NCI-H524 (cell line): ENCODE measurements at regions not wholly inside any gene's neighbourhood (a gene's known extent, or its start where the extent isn't known, plus 50 kb on each side); places are given as distances from the start of the nearest gene placed in this dataset.
"Not testable (repeated sequence)": the region's sequence is repeated elsewhere in the genome, so short reads cannot be mapped to it uniquely, and the experiment has no call there.

Source experiments
- DNase-seq, 2 experiments: peaks; one replicate each; lab custom pipeline; 2025; lab: John Stamatoyannopoulos, UW

DNA sequence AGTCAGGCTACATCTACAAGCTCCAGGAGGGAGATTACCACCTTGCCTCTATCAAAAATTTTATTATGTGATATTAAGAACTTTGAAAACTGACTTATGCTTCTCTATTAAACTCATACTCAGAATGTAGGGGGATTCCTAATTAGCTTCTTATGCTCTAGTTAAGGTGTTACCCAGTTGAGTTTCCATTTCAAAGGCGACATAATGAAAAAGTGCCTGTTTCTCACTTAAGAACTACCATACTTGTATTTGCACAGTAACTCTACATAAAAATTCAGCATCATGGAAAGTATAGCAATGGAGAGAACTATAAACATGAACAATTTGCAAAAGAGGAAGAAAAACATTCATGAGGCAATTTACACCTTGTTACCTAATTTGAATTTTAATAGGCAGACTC, 739.1 kb downstream of the ZPLD1 start:
- DNase-seq = no peak

DNA sequence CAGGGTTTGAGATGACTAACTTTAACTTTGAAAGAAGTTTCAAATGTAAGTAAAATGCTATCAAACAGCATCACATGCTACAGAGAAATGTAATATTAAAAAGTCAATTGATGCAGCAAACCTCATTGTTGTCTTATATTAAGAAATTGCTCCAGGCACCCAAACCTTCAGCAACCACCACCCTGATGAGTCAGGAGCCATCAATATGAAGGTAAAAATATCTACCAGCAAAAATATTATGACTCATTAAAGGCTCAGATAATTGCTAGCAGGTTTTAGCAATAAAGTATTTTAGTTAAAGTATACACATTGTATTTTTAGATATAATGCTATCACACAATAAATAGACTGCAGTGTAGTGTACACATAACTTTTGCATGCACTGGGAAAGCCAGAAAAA, 746.3 kb downstream of the ZPLD1 start:
- no peak for DNase-seq

DNA sequence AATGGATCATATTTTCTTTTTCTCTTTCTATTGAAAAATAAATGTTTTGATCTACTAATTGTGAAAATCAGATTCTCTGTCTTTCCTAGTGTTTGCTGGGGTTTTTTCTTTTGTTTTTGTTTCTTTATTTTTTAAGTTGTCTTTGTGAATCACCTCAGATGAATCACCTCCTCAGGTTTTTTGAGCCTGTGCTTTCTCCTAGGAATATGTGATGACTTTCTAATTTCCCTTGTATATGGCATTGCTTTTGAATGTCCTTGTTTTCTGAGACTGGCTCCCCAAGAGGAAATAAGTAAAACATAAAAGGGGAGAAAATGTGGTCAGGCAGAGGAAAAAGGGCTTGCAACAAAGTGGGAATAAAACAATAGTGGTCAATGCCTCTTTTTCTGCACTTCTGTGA, 750.0 kb downstream of the ZPLD1 start:
- no peak for DNase-seq

DNA sequence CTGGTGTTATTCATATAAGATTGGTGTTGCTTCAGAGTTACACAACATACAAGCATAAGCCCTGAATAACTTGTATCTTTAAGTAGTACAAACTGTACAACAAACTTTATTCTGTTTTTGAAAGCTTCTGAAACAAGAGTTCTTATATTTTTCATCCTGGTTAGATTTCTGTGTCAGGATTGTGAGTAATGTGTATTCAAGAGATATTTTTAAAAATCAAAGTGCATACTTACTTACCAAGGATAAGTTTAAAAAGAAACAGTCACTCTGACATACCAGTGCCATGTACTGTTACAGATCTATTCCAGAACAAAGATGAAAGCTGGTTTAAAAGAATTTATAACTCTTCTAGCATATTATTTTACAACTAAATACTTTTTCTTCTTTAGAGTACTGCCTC, 755.1 kb downstream of the ZPLD1 start:
- DNase-seq = no peak

DNA sequence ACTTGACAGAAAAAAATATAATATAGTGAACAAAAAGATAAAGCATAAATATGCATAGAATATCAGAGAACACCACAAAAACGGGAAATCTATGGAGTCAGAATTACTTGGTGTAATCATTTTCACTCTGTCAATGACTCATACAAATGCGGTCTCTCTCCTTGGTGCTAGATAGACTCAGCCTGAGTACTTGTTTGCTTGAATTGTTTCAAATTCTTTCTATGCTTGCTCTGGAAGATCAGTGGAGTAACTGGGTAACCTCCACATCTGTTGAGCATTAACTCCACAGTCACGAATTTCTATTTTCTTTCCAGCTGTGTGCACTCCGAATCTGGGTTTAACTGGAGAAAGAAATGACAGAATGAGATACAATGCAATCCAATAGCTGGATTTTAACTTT, 760.4 kb downstream of the ZPLD1 start:
- no peak for DNase-seq

DNA sequence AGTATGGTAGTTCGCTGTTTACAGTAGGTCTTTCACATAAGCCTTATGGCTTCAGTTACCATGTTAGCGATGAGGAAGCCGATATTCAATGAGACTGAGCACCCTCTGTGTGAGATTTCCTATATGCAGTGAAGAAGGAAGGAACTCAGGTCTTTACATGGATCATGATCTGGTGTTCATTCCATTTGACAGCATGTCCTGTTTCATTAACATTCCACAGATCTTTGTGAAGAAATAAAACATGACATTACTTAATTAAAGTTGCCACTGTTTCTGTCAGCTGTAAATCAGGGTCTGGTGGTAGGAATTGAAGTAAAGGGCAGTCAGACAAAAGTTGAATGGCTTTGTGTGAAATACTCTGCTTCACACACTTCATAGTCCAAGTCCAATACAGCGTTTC, 768.6 kb downstream of the ZPLD1 start:
- no peak for DNase-seq

DNA sequence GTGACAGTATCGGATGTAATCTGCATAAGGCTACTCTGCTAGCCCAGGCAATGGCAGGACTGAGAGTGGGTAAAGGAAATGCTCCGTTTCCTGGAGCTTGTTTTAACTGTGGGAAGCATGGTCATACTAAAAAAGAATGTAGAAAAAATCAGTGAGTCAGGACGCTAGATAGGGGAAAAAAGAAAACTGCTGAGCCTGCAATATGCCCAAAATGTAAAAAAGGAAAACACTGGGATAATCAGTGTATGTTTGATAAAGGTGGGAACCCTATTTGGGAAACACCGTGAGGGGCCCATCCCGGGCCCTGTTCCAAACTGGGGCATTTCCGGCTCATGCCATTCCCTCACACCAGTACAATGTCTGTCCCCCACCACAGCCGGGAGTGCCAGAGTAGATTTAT, 775.8 kb downstream of the ZPLD1 start:
- no peak for DNase-seq

DNA sequence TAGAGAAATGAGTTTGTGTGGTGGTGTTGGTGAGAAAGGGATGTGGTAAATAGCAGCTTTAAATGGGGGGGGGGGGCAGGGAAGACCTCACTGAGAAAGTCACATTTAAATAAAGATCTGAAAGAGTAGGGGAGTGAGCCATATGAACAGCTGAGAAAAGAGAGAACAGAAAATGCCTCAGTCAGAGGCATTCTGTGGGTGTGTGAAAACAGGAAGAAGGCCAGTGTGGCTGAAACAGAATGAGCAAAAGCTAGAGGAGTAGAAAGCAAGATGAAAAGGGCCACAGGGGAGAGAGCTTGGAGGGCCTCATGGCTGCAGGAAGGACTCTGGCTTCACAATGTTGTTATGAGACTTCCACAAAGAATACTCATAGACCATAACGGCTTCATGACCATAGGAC, 783.3 kb downstream of the ZPLD1 start:
- no peak for DNase-seq

DNA sequence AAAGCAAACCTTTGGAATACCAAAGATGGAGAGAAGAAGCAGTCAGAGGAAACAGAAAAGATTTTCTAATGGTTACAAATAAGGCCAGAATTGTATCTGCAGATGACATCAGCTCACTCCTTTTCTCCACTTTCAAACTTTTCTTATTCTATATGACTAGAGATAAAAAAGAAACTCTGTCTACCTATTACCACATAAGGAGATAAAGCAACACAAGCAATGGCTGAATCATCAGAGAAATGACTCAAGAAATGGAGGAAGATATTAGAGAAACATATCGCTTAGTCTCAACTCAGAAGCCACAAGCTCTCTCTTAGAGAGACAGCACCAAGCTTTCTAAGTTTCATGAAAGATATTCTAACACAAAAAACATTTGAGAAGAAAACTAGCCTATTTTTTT, 784.0 kb downstream of the ZPLD1 start:
- no peak for DNase-seq

DNA sequence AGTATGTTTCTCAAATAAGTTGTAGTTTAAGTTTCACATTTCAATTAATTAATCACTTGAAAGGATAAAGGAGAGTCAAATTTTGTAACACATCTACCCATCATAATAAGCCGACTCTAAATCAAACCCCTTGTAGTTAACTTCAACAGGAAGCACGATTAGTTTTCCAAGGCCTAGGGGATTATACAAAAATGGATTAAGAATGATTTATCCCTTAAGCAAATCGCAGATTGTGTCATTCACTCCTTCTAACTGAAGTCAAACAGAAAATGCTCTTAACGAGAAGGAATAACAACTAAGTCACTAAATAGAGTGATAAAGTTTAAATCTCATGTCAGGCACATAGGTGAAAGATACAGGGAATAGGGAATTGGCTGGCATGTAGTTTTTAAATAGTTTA, 792.8 kb downstream of the ZPLD1 start:
- no peak for DNase-seq

DNA sequence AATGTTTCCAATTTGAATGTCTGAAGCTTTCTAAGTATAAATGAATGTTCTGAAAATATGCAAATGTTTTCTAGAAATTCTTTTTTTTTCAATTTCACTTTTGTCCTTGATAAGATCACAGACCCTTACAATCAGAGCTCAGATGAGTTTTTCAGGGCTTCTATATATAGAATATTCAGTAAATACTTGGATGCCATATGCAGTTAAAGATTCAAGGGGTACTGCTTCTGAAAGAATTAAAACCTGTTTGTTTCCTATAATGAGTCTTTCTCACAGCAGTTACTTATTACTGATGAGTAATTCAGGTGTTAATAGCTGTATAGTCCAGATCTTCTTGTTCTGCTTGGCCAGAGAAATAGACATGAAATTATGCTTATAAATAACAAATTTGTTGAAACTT, 812.6 kb downstream of the ZPLD1 start:
- DNase-seq = no peak

DNA sequence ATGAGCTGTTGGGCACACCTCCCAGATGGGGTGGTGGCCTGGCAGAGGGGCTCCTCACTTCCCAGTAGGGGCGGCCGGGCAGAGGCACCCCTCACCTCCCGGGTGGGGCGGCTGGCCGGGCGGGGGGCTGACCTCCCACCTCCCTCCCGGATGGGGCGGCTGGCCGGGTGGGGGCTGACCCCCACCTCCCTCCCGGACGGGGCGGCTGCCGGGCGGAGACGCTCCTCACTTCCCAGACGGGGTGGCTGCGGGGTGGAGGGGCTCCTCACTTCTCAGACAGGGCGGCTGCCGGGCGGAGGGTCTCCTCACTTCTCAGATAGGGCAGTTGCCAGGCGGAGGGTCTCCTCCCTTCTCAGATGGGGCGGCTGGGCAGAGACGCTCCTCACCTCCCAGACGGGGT, 820.0 kb downstream of the ZPLD1 start:
- DNase-seq = not testable (repeated sequence)

DNA sequence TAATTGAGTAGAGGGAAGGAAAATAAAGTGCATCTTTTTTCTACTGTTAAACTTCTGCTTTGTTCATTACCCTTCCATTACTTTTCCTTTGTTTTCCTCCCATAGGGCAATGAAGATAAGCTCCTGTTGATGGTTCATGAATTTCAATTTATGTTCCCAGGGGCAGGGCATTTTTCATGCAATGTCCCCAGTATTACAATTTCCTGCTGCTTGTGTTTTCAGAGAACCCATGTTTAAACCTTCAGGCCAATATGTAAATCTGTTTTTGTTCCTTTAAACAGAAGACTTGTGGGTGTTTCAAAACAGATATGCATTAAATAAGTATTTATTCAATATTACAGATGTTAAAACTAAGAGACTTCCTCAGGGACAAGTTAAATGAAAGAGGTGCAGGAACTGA, 834.5 kb downstream of the ZPLD1 start:
- no peak for DNase-seq

DNA sequence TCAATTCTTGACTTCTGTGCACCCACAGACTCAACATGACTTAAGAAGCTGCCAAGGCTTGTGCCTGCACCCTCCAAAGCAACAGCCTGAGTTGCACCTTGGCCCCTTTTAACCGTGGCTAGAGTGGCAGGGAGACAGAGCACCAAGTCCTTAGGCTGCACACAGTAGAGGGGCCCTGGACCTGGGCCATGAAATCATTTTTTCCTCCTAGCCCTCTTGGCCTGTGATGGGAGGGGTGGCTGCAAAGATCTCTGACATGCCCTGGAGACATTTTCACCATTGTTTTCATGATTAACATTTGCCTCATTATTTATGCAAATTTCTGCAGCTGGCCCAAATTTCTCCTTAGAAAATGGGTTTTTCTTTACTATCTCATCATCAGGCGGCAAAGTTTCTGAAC, 836.8 kb downstream of the ZPLD1 start:
- no peak for DNase-seq

DNA sequence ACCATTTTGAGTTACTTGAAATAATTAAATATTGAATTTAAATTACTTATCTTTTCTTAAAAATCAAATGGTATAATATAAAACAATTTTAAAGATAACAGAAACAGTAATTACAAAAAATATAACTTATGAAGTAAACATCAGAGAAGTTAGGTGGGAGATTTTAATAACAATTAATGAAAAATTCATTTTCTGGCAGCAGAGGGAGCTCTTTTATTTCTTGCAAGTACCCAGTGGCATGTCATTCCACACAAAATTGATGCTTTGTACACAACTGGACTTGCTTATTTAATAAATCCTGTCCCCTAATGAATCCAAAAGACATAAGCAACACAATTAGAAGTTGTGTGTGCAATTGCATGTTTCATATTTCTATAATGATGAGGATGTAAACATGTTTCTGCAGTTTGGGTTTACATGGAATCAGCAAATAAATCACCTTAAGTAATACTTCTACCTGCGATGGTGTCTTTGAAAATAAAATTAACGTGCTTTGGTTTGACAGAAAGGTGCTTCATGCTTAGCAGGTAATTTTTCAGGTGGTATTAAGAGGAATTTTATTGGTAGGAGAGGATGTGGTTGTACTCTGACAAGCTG, 861.3 kb downstream of the ZPLD1 start:
- peak; percentile 3 to 64 for DNase-seq

DNA sequence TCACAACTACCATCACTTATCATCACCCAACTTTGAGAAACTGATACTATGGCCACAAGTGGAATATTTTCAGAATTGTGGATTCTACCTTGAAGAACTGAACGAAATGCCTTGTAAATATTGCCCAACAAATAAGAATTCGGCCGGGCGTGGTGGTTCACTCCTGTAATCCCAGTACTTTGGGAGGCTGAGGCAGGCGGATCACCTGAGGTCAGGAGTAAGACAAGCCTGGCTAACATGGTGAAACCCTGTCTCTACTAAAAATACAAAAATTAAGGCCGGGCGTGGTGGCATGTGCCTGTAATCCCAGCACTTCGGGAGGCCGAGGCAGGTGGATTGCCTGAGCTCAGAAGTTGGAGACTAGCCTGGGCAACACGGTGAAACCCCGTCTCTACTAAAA, 862.7 kb downstream of the ZPLD1 start:
- DNase-seq = not testable (repeated sequence)

DNA sequence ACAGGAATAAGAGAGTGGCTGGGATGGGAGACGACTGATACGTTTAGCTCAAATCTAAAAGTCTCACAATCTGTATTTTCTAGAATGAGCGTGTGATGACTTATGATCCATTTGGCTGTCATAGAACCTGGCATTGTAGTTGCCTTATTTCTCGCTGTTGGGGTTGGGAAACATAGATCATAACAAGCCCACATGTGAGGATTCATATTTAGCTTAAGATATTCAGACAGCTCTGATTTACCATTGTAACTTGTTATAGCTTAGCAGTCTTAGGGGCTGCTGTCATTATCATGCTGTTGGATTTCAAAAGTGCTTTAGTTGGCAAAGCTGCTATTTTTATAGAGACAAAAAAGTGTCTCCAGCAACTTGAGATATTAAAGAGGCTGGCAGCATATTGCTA, 871.3 kb downstream of the ZPLD1 start:
- no peak for DNase-seq

DNA sequence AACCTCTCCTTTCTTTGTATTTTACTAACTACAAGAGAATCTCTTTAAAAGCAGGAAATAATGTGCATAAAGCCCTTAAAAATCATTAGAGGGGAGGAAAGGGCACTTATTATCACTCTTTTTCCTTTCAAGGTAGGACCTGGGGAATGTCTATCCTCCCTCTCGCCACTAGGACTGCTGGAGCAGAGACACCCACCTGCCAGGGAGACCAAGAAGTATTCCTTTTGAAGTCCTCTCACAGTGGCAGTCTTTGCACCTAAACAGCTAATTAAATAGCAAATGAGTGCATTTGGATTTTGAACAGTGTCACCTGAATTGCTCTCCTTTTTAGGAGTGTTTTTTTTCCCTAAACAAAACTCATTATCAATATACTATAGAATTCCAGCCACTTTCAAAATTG, 874.1 kb downstream of the ZPLD1 start:
- DNase-seq = no peak

DNA sequence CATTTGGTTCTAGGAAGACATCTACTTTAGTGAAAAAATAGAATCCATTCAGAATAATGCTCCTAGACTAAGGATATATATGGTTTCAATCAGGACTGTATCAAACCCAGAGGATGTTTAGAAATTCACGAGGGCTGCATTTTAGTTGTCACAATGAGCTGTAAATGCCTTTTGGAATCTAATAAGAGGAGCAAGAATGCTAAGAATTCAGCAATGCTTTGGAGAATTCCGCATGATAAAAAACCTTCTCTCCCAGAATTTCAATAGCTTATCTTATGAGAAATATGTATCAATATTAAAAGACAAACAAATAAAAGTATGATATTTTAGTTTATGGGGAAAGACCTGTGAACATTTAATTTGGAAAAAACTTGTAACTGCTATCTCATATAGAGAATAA, 885.1 kb downstream of the ZPLD1 start:
- DNase-seq = no peak

DNA sequence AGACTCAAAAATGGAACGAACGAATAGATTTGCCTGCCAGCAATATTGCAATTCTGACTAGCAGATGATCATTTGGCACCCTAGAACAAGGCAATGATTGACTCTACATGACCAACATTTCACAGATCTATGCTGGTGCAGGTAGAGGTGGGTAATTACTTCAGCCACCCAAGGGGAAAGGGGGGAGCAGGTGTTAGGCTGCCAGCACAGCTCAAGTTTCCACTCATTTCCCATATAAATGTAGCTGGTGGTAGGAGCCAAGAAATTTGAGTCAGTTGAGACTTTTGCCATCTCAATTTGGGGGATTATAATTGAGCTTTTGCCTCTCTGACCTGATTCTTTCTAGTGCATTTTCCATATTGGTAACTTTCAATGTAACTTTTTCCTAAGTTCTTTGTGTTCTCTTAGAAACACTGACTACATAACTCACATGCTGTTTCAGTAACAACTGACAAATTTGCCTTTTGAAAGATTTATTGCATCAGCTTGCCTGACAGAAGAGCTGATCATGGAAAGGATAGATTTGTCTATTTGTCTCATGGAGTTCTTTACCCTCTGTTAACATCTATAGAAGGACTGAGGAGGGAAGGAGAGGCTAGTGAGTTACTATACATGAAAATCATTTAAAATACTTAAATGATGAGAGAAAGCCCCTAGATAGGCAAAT, 902.5 kb downstream of the ZPLD1 start:
- DNase-seq = peak in 1 of 2 experiments; percentile 36

DNA sequence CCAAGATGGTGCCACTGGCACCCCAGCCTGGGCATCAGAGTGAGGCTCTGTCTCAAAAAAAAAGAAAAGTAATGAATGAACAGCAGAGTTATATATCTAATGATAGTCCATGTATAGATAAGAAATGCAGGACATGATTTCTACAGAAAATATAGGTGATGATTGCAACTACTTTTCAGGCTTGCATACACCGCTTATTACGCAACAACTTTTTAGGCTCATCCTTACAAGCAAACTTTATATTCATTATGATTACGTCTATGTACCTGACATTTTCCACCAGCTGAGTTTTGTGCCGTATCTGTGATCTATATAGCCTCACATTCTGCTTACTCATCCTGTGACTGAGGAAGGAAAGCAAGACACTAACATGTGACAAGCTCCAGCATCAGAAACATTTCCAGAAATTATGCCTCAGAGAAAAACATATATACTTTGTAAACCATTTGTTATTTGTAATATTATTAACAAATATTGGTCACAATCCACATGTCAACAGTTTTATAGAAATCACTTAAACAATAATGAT, 906.3 kb downstream of the ZPLD1 start:
- DNase-seq = no peak

DNA sequence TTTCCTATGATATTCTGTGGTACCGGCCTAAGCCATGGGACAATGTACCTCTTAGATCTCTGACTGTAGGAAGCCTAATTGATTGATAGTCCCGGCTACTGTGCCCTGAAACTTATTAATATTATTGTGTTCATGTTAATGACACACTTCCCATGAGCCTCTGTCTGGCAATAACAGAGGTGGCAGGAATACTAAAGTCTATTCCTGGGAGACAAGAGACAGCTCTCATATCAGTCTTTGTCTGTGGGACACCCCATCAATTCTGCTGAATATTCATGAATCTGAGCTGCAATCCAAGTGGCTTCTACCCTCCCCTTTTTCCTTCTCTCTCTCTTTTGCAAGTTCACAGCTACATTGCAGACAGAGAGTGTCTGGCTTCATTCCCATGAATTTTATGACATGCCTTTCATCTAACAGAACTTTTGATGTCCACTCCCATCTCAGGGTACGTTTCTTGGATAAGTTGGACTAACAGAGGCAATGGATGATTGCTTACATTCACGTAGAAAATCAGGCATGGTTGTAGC, 907.5 kb downstream of the ZPLD1 start:
- no peak for DNase-seq

DNA sequence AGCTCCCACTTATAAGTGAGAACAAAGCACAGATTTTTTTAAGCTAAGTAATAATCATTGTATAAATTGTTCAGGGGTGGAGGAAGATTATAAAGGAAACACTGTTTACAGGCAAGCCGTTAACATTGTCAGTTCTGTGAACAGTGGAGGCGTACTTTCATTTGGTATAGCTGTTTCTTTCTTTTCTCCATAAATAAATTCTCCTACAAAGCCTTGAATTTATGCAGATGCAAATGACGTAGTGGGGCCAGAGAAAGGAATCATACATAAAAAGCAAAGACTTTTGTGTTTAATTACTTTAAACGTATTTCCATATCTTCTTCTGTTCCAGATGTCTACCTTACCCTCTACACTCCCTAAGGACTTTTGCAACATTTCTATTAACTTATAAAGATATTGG, 914.9 kb downstream of the ZPLD1 start:
- no peak for DNase-seq

DNA sequence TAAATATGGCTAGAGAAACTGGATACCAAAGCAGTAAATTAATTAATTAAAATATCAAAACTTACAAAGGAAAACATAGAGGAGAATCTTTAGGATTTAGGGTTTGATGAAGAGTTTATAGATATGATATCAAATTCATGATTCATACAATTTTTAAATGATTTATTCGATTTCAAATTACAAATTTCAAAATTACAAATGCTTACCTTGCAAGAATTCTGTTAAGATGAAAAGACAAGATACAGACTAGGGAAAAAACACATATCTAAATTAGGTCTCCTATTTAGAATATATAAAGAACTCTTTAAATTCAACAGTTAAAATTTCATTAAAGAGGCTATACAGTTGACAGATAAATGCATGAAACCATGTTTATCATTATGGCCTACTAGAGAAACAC, 930.7 kb downstream of the ZPLD1 start:
- no peak for DNase-seq
